K562 (cell line): ENCODE measurements at regions not wholly inside any gene's neighbourhood (a gene's known extent, or its start where the extent isn't known, plus 50 kb on each side); places are given as distances from the start of the nearest gene placed in this dataset.

Experiments
- ATAC-seq: fragments of 200-7000 bp; cut with Tn5 transposase; 3 replicates; pipeline ENCODE4 v1.9.1; 2020; ENCODE audit warnings: moderate library complexity
- BruUV-seq: library from RNA; stranded (reverse); fragments of 400-500 nt; replicated peaks from 2 replicates; lab custom pipeline; 2021; lab: Mats Ljungman, UMichigan
- CTCF ChIA-PET: fragments of 300-600 bp; formaldehyde crosslinking; extraction: SDS; loops from one replicate; lab custom pipeline; 2021; ENCODE audit warnings: low intra/inter-chr PET ratio; lab: Yijun Ruan, JAX
- POLR2A ChIA-PET: fragments of 300-600, 350-650 bp; sonication (Branson Sonifier 250); formaldehyde crosslinking; extraction: SDS; loops from one replicate; lab custom pipeline; 2021; ENCODE audit warnings: antibody characterized with exemption, inconsistent platforms; lab: Yijun Ruan, JAX
- DNase-seq, 4 experiments: peaks; one replicate each; pipeline versions ENCODE4 v3.0.0 to v3.0.0-alpha.2; 2011 to 2018; ENCODE audit warnings: low spot score in 3 of 4, mixed read lengths in 3 of 4; ENCODE audit errors: extremely low read depth in 1 of 4
- FAIRE-seq: peaks from 2 replicates; lab custom pipeline; 2011; peaks lifted over from hg19 to GRCh38; lab: Jason Lieb, UNC
- H2AFZ ChIP-seq: 2 replicates; pipeline ENCODE4 v1.6.0; 2011; ENCODE audit warnings: low read depth, low read length, control low read depth, inconsistent platforms
- H3K27ac ChIP-seq: fragments of 200-600 bp; 3 replicates; pipeline ENCODE4 v1.8.0; 2011; ENCODE audit warnings: low read depth, mild to moderate bottlenecking, control low read depth, inconsistent platforms, low read length, moderate library complexity, mixed read lengths; ENCODE audit errors: extremely low read depth
- H3K27me3 ChIP-seq, 2 experiments: fragments of 300-600 bp in 1 of 2; 2 replicates in 1 of 2; 3 replicates in 1 of 2; pipeline versions ENCODE4 v1.6.0 to v1.8.0; 2011; ENCODE audit warnings: inconsistent platforms in 2 of 2, low read length in 2 of 2, mild to moderate bottlenecking in 1 of 2, mixed read lengths in 1 of 2, moderate library complexity in 1 of 2; ENCODE audit not compliant: control insufficient read depth in 2 of 2, insufficient read depth in 2 of 2
- H3K36me3 ChIP-seq: fragments of 300-600 bp; 3 replicates; pipeline ENCODE4 v1.8.0; 2011; ENCODE audit warnings: mild to moderate bottlenecking, low read length, inconsistent platforms; ENCODE audit not compliant: control insufficient read depth, insufficient read depth
- H3K4me1 ChIP-seq, 2 experiments: fragments of 200-600 bp in 1 of 2; replicated peaks in 1 of 2; 2 replicates in 1 of 2; 3 replicates in 1 of 2; pipeline versions ENCODE4 v1.5.1 to v1.8.0; 2011; ENCODE audit warnings: inconsistent platforms in 2 of 2, low read length in 2 of 2, mild to moderate bottlenecking in 1 of 2, mixed read lengths in 1 of 2, moderate library complexity in 1 of 2; ENCODE audit not compliant: control insufficient read depth in 2 of 2, insufficient read depth in 2 of 2
- H3K4me2 ChIP-seq: 2 replicates; pipeline ENCODE4 v1.6.1; 2011; ENCODE audit warnings: low read length, control low read depth, inconsistent platforms, mixed read lengths; ENCODE audit not compliant: insufficient read depth
- H3K4me3 ChIP-seq: fragments of 200-600 bp; sonication (generic), shearing (Covaris generic); 2 replicates; pipeline ENCODE4 v1.5.1; 2016; ENCODE audit warnings: control low read depth, inconsistent platforms
- H3K79me2 ChIP-seq: fragments of 200-600 bp; 3 replicates; pipeline ENCODE4 v1.8.0; 2011; ENCODE audit warnings: low read length, inconsistent platforms; ENCODE audit not compliant: control insufficient read depth, insufficient read depth
- H3K9ac ChIP-seq, 2 experiments: 2 replicates each; pipeline versions ENCODE4 v1.6.0 to v1.6.1; 2011; ENCODE audit warnings: low read depth in 2 of 2, low read length in 2 of 2, control low read depth in 1 of 2, inconsistent platforms in 1 of 2, mild to moderate bottlenecking in 1 of 2, mixed read lengths in 1 of 2; ENCODE audit not compliant: insufficient read depth in 1 of 2
- H3K9me1 ChIP-seq: one replicate; pipeline ENCODE4 v1.6.0; 2011; ENCODE audit warnings: inconsistent platforms, mild to moderate bottlenecking, low read length, moderate library complexity; ENCODE audit not compliant: control insufficient read depth, insufficient read depth
- H3K9me3 ChIP-seq: replicated peaks from 2 replicates; pipeline ENCODE4 v1.5.1; 2011; ENCODE audit warnings: low read depth, low read length, inconsistent platforms; ENCODE audit not compliant: control insufficient read depth, insufficient read depth
- H4K20me1 ChIP-seq: replicated peaks from 2 replicates; pipeline ENCODE4 v1.6.1; 2011; ENCODE audit warnings: low read length, inconsistent platforms, mixed read lengths; ENCODE audit not compliant: control insufficient read depth, insufficient read depth
- DDX20 ChIP-seq: fragments of 450-650 bp; IDR thresholded peaks from 2 replicates; pipeline ENCODE4 v1.6.1; 2016; ENCODE audit warnings: missing genetic modification characterization, low read depth, mild to moderate bottlenecking, missing compliant biosample characterization, moderate library complexity
- FOSL1 ChIP-seq: fragments of 200-800 bp; sonication (Bioruptor generic); conservative IDR thresholded peaks from 2 replicates; pipeline ENCODE4 v1.6.1; 2016; ENCODE audit warnings: missing genetic modification characterization, missing compliant biosample characterization
- FOXA3 ChIP-seq, 2 experiments: fragments of 450-650 bp in 1 of 2; sonication (generic) in 1 of 2; formaldehyde crosslinking; IDR thresholded peaks in 1 of 2; conservative IDR thresholded peaks in 1 of 2; 2 replicates each; pipeline versions ENCODE4 v1.4.0 to v1.8.0; 2020 to 2022; ENCODE audit warnings: mild to moderate bottlenecking in 2 of 2, missing genetic modification reagents in 1 of 2
- FOXM1 ChIP-seq, 2 experiments: fragments of 450-650 bp in 1 of 2; sonication (generic) in 1 of 2; formaldehyde crosslinking in 1 of 2; IDR thresholded peaks; 2 replicates each; pipeline versions ENCODE4 v1.6.1 to v1.9.0; 2017 to 2022; ENCODE audit warnings: low read depth in 2 of 2, mild to moderate bottlenecking in 2 of 2, missing genetic modification reagents in 1 of 2, moderate library complexity in 1 of 2
- HDGF ChIP-seq: fragments of 450-650 bp; IDR thresholded peaks from 2 replicates; pipeline ENCODE4 v1.6.1; 2016
- HMG20A ChIP-seq: fragments of 450-650 bp; formaldehyde crosslinking; conservative IDR thresholded peaks from 2 replicates; pipeline ENCODE4 v1.4.0; 2020; ENCODE audit warnings: mild to moderate bottlenecking, mixed read lengths
- KHSRP ChIP-seq: fragments of 450-650 bp; IDR thresholded peaks from 2 replicates; pipeline ENCODE4 v1.6.1; 2017
- MCM3 ChIP-seq: fragments of 450-650 bp; IDR thresholded peaks from 2 replicates; pipeline ENCODE4 v1.6.1; 2016
- MEIS2 ChIP-seq: fragments of 450-650 bp; IDR thresholded peaks from 2 replicates; pipeline ENCODE4 v1.6.1; 2014; ENCODE audit warnings: mild to moderate bottlenecking; ENCODE audit not compliant: partially characterized antibody
- NBN ChIP-seq: fragments of 450-650 bp; IDR thresholded peaks from 2 replicates; pipeline ENCODE4 v1.6.1; 2016; ENCODE audit warnings: low read depth, mild to moderate bottlenecking
- SMARCA4 ChIP-seq: fragments of 450-650 bp; IDR thresholded peaks from 2 replicates; pipeline ENCODE4 v1.6.1; 2016
- SMARCB1 ChIP-seq: IDR thresholded peaks from 2 replicates; pipeline ENCODE4 v1.6.1; 2011; ENCODE audit warnings: improper control_type of control experiment, low read depth; ENCODE audit not compliant: insufficient read length
- SRF ChIP-seq, 2 experiments: fragments of 250-450, 450-650 bp in 1 of 2; sonication (Bioruptor Pico) in 1 of 2; sonication (generic) in 1 of 2; formaldehyde crosslinking; IDR thresholded peaks; 2 replicates each; pipeline versions ENCODE4 v1.5.0 to v1.5.1; 2020 to 2022; ENCODE audit warnings: mild to moderate bottlenecking in 1 of 2, missing genetic modification reagents in 1 of 2
- THAP7 ChIP-seq: fragments of 250-450 bp; sonication (Bioruptor Pico); IDR thresholded peaks from 2 replicates; pipeline ENCODE4 v1.5.0; 2021
- XRCC4 ChIP-seq: IDR thresholded peaks from one replicate; pipeline ENCODE4 v1.6.1; 2011; ENCODE audit not compliant: insufficient read depth, insufficient read length; ENCODE audit errors: extremely low read depth
- ZNF133 ChIP-seq: fragments of 250-450 bp; sonication (Bioruptor Pico); IDR thresholded peaks from 2 replicates; pipeline ENCODE4 v1.4.0; 2020; ENCODE audit warnings: mild to moderate bottlenecking
- ZNF584 ChIP-seq: fragments of 200-800 bp; sonication (Bioruptor generic); IDR thresholded peaks from 2 replicates; pipeline ENCODE4 v1.6.1; 2016; ENCODE audit warnings: low read depth, mild to moderate bottlenecking, missing genetic modification characterization, missing compliant biosample characterization
- ZSCAN29 ChIP-seq: fragments of 450-650 bp; IDR thresholded peaks from 2 replicates; pipeline ENCODE4 v1.6.1; 2017
- WGBS: fragments of 100-300 bp; shearing (Covaris generic); methylation state at CpG from one replicate; pipeline ENCODE4 v1.1.6; 2016; ENCODE audit warnings: low coverage, mixed read lengths; ENCODE audit not compliant: insufficient coverage; ENCODE audit errors: missing lambda C conversion rate; 5-methylcytosine and 5-hydroxymethylcytosine counted together
- in situ Hi-C: fragments of 300-500 bp; cut with MboI; formaldehyde crosslinking; loops from 4 replicates; pipeline ENCODE4 v1.15.0; 2018; ENCODE audit warnings: inconsistent platforms, mixed read lengths
- intact Hi-C: fragments of 100-400 bp; cut with micrococcal nuclease; formaldehyde crosslinking; loops from 2 replicates; pipeline ENCODE4 v1.14.2; 2022

- H4K20me1 ChIP-seq, result 0 out of 2 replicates have a peak, but pooled peaks cover 4% of the 10 kb centered on the region
- H3K4me1 ChIP-seq, result no peaks in the 10 kb centered on the region
- 26% methylated on average over 5 of the region's 5 CpGs for WGBS
- H3K9ac ChIP-seq, result no peak overlapping the region
- TF ChIP-seq HMG20A (CRISPR knock-in tag) (no peak), XRCC4 (no peak), SRF (CRISPR knock-in tag; IDR thresholded peaks at IDR 0.05) (no peak), FOXM1 (IDR thresholded peaks at IDR 0.05; ENCODE audit: low read depth) (no peak), FOXM1 (CRISPR knock-in tag; IDR thresholded peaks at IDR 0.05; ENCODE audit: low read depth) (no peak), NBN (no peak)
- TF ChIP-seq, all 486 proteins: peak for 0
- ChIA-PET CTCF (no interaction called here), POLR2A (interaction anchor here (1.1 to 2.0 kb wide), 2 partner anchors 8 to 33 kb away, joined by 3 to 4 read pairs; no protein-coding TSS in a partner anchor)
- H3K4me2 ChIP-seq, result no peak overlapping the region
- DNase-seq (no peak), FAIRE-seq (no peak), ATAC-seq (no peak)
- no peak overlapping the region for H2AFZ ChIP-seq
- no peaks in the 10 kb centered on the region for H3K9me3 ChIP-seq
- no peaks in the 10 kb centered on the region for H3K9me1 ChIP-seq
- in situ Hi-C loops (no loop called here), intact Hi-C loops (no loop called here)
- peaks cover 0 to 19% of the 10 kb centered on the region in 2 experiments; a peak in 3 of 5 replicates for H3K27me3 ChIP-seq
- H3K4me3 ChIP-seq, result no peak overlapping the region
- no peak overlapping the region for H3K27ac ChIP-seq
- no peaks in the 10 kb centered on the region for H3K79me2 ChIP-seq
- H3K36me3 ChIP-seq, result no peaks in the 10 kb centered on the region
- BruUV-seq, result no TSS peak
Measured at GRCh38 chr12:105980533-105980932, 158.2 kb downstream of the NUAK1 start.

- H3K36me3 ChIP-seq, result no peaks in the 10 kb centered on the region
- POLR2A ChIA-PET, result interaction anchor here (2.0 kb wide), 1 partner anchor 9 kb away, joined by 4 read pairs; no protein-coding TSS in a partner anchor
- no peak overlapping the region for H3K9ac ChIP-seq
- no peak overlapping the region for H3K27ac ChIP-seq
- no peak overlapping the region for H3K4me2 ChIP-seq
- WGBS, result 8% methylated on average over 6 of the region's 6 CpGs
- no peak for FAIRE-seq
- intact Hi-C loops (no loop called here), in situ Hi-C loops (no loop called here)
- no peak overlapping the region for H3K4me3 ChIP-seq
- no peaks in the 10 kb centered on the region for H3K9me3 ChIP-seq
- no TSS peak for BruUV-seq
- no peaks in the 10 kb centered on the region for H3K79me2 ChIP-seq
- H2AFZ ChIP-seq, result no peak overlapping the region
- DNase-seq, result no peak
- CTCF ChIA-PET, result no interaction called here
- ATAC-seq, result no peak
- H3K4me1 ChIP-seq, result no peaks in the 10 kb centered on the region
- H3K9me1 ChIP-seq, result no peaks in the 10 kb centered on the region
- 0 out of 2 replicates have a peak, but pooled peaks cover 4% of the 10 kb centered on the region for H4K20me1 ChIP-seq
- H3K27me3 ChIP-seq, result peaks cover 0 to 19% of the 10 kb centered on the region in 2 experiments; a peak in 2 of 5 replicates
- TF ChIP-seq SMARCB1 (no peak), FOSL1 (no peak), ZNF133 (CRISPR knock-in tag) (no peak), HDGF (no peak), FOXA3 (CRISPR knock-in tag; conservative IDR thresholded peaks at IDR 0.05 in 1 of 2, IDR thresholded peaks at IDR 0.05 in 1 of 2) (no peak), SMARCA4 (no peak), KHSRP (no peak), DDX20 (tag) (no peak), ZSCAN29 (no peak), MCM3 (no peak), ZNF584 (CRISPR knock-in tag) (no peak), THAP7 (CRISPR knock-in tag) (no peak), MEIS2 (no peak)
Measured at GRCh38 chr12:105982022-105982421, 156.7 kb downstream of the NUAK1 start.
